COLO668 (cell line): ENCODE measurements at regions not wholly inside any gene's neighbourhood (a gene's known extent, or its start where the extent isn't known, plus 50 kb on each side); places are given as distances from the start of the nearest gene placed in this dataset.
A peak's percentile ranks its signal among the peaks of the same experiment; 100 is the strongest.

Experiments
- DNase-seq: peaks from one replicate; lab custom pipeline; 2025; ENCODE audit not compliant: unreplicated experiment; lab: John Stamatoyannopoulos, UW

DNA sequence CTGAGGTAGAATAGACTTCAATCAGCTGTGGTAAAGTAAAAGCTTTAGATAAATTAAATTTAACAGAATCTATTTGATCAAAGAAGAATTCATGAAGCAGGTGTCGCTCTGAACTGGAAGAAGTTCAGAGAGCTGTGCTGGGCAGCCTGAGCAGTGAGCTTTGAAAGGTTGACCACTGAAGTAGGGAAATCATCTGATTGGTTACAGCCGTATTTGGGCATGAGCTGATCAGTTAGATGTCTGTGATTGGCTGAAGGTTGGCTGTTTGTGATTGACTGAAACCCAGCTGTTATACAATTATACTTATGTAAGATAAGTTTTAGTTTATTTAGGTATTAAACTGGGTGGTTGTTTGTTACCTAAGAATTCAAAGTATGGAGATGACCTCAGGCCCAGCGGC lies 1174.6 kb downstream of the CDH9 start:
- peak; percentile 58 for DNase-seq

DNA sequence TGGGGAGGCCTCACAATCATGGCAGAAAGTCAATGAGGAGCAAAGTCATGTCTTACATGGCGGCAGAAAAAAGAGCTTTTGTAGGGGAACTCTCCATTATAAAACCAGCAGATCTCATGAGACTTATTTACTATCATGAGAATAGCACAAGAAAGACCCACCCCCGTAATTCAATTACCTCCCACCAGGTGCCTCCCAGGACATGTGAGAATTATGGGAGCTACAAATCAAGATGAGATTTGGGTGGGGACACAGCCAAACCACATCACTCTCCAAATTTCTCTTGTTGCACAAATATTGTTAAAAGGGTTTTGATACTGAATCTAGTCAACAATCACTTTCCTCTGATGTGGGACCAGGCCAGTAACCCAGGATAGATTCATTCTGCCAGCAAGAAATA lies 1176.1 kb downstream of the CDH9 start:
- DNase-seq, result peak; percentile 23

DNA sequence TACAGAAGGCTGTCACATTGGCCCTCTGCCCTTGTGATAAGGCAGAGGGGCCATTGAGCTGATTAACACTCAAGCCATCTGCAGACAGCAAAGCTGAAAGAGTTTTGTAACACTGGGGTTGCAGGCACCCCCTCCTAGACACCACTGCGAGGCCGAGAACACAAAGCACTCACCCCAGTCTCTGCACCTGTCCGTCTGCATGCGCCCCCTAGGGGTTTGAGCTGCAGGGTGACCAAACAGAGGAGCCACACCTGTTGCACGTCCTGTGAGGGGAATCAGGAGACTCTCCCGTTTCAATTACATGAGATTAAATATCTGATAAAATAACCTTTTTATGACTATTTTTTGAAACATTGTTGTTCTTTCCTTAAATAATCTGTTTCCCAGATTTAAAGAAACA lies 1180.4 kb downstream of the CDH9 start:
- DNase-seq, result peak; percentile 14

DNA sequence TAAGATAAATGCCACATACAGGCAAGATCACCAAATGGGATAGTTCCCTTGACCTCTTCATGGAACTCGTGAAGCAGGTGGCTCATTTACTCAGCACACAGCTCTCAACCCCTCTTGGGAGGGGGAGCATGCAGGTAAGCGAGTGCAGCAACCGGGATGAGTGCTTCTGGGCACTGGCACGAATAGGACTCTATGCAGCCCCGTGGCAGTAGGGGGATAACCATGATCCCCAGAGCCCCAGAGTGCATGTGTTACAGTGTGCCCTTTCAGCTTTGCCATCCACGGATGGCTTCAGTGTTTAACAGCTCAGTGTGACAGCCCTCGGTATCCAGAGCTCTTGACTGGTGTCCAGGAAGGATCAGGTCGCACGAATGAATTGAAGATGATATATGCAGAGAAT lies 1187.1 kb downstream of the CDH9 start:
- DNase-seq, result no peak

DNA sequence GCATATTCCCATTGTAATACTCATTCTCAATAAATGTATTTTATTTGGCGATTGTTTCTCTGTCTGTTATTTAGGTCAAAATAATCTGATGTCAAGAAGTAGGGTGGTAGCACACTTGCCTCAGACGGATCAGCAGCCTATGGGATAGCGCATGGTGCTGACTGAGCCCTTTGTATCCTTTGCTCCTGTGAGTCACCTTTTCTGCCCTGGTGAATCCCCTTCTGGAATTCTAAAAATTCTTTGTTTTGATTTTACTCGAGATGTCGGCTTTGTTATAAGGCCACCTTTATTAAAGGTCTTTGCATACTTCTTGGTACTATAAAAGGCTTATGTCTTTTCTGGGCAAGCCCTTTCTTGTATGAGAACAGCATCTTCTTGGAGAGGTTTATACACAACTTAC lies 1187.8 kb downstream of the CDH9 start:
- no peak for DNase-seq

DNA sequence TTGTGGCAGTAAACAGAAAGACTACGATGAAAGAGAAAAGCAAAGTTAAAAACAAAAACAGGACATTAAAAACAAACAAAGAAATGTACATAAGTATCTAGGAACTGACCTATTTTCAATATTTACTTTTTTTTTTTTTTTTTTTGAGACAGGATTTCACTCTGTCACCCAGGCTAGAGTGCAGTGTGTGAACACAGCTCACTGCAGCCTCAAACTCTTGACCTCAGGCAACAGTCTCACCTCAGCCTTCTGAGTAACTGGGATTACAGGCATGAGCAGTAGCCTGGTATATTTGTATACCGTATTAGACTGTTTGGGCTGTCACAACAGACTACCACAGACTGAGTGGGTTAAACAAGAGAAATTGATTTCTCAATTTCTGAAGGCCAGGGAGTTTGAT lies 1189.1 kb downstream of the CDH9 start:
- DNase-seq, result no peak

DNA sequence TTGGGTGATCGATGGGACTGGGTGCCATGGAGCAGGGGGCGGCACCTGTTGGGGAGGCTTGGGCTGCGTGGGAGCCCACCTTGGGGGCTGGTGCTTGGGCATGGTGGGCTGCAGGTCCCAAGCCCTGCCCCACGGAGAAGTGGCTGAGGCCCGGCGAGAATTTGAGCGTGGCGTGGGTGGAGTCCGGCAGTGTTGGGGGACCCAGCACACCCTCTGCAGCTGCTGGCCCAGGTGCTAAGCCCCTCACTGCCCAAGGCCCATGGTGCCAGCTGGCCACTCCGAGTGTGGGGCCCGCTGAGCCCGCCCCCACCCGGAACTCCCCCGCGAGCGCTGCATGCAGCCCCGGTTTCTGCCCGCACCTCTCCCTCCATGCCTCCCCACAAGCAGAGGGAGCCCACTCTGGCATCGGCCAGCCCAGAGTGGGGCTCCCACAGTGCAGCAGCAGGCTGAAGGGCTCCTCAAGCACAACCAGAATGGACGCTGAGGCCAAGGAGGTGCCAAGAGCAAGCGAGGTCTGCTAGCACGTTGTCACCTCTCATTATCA lies 1178.6 kb upstream of the CDH10 start:
- DNase-seq, result no peak
